Thoracic aorta (tissue), 2 donors: ENCODE measurements at regions not wholly inside any gene's neighbourhood (a gene's known extent, or its start where the extent isn't known, plus 50 kb on each side); places are given as distances from the start of the nearest gene placed in this dataset.

Source experiments
- ATAC-seq: fragments of 150-250 bp; one replicate; pipeline ENCODE4 v1.8.0; 2017; ENCODE audit warnings: low read depth; ENCODE audit not compliant: insufficient number of reproducible peaks, low FRiP score
- DNase-seq: peaks from one replicate; pipeline ENCODE4 v3.0.0-alpha.2; 2020; ENCODE audit warnings: low spot score
- H3K27ac ChIP-seq, 2 donors: fragments of 200-600 bp; sonication (generic); 1 replicate in 1 of 2; 2 replicates in 1 of 2; pipeline ENCODE4 v1.5.1; 2016; ENCODE audit warnings: mild to moderate bottlenecking in 2 of 2, moderate library complexity in 2 of 2
- H3K27me3 ChIP-seq: fragments of 200-600 bp; sonication (generic); replicated peaks from 2 replicates; pipeline ENCODE4 v1.6.0; 2016; ENCODE audit warnings: mild to moderate bottlenecking; ENCODE audit not compliant: insufficient read depth
- H3K36me3 ChIP-seq: fragments of 200-600 bp; sonication (generic); one replicate; pipeline ENCODE4 v1.5.1; 2016
- H3K4me1 ChIP-seq, 2 donors: fragments of 200-600 bp; sonication (generic); 1 replicate in 1 of 2; 2 replicates in 1 of 2; pipeline versions ENCODE4 v1.5.1 to v1.6.0; 2016; ENCODE audit warnings: low read depth in 2 of 2, mild to moderate bottlenecking in 1 of 2; ENCODE audit not compliant: control insufficient read depth in 1 of 2
- H3K4me3 ChIP-seq: fragments of 200-600 bp; sonication (generic); 2 replicates; pipeline ENCODE4 v1.5.1; 2016; ENCODE audit warnings: mild to moderate bottlenecking
- H3K9me3 ChIP-seq: fragments of 200-600 bp; sonication (generic); 2 replicates; pipeline ENCODE4 v1.5.1; 2016
- CTCF ChIP-seq: fragments of 200-600 bp; sonication (generic); IDR thresholded peaks from one replicate; pipeline ENCODE4 v1.5.1; 2019; ENCODE audit warnings: antibody characterized with exemption

- H3K4me3 ChIP-seq, result no peak overlapping the region
- no peaks in the 10 kb centered on the region for H3K36me3 ChIP-seq
- TF ChIP-seq CTCF, result no peak
- no peak for ATAC-seq
- H3K9me3 ChIP-seq, result no peaks in the 10 kb centered on the region
- DNase-seq, result no peak
- H3K27me3 ChIP-seq, result no peaks in the 10 kb centered on the region
- H3K27ac ChIP-seq, result no peak overlapping the region
- H3K4me1 ChIP-seq, result no peaks in the 10 kb centered on the region
These were observed 175.7 kb upstream of the SLC25A13 start for GRCh38 chr7:96497567-96497966.

- Histone ChIP-seq H3K36me3 (no peaks in the 10 kb centered on the region), H3K9me3 (no peaks in the 10 kb centered on the region), H3K4me3 (no peak overlapping the region), H3K27ac (no peak overlapping the region), H3K4me1 (no peaks in the 10 kb centered on the region), H3K27me3 (no peaks in the 10 kb centered on the region)
- ATAC-seq, result no peak
- no peak for TF ChIP-seq CTCF
- no peak for DNase-seq
These were observed 173.9 kb upstream of the SLC25A13 start for GRCh38 chr7:96495751-96496216.

DNA sequence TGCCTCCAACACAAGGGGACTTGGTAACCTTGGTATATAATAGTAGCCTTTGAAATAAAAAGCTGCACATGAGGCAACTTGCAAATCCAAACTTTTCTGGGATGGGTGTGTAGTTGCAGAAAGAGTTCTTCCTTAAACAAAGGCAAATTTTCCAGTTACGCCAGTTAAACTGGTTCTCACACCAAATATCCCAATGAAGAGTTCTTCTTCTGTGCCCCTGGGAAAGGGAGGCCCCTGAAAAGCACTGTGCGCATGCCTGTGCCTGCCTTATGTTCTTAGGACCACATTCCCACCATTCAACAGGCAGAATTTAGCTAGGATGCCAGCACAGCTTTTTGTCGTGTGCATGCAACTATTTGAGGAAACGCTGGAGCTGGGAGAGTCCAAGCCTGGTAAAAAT lies 164.8 kb upstream of the SLC25A13 start:
- Histone ChIP-seq H3K4me3 (no peak overlapping the region), H3K27me3 (no peaks in the 10 kb centered on the region), H3K9me3 (no peaks in the 10 kb centered on the region), H3K36me3 (no peaks in the 10 kb centered on the region), H3K4me1 (no peaks in the 10 kb centered on the region), H3K27ac (no peak overlapping the region)
- no peak for DNase-seq
- no peak for ATAC-seq
- TF ChIP-seq CTCF, result no peak

- no peak for TF ChIP-seq CTCF
These were observed 162.9 kb upstream of the SLC25A13 start for GRCh38 chr7:96484845-96485244.

GRCh38 chr7:96484091-96484490 lies 162.2 kb upstream of the SLC25A13 start:
- TF ChIP-seq CTCF, result no peak
- H3K27me3 ChIP-seq, result no peaks in the 10 kb centered on the region
- ATAC-seq, result no peak
- H3K4me1 ChIP-seq, result no peaks in the 10 kb centered on the region
- no peaks in the 10 kb centered on the region for H3K36me3 ChIP-seq
- H3K4me3 ChIP-seq, result no peak overlapping the region
- DNase-seq, result no peak
- no peaks in the 10 kb centered on the region for H3K9me3 ChIP-seq
- no peak overlapping the region for H3K27ac ChIP-seq

More at GRCh38 chr7:96484845-96485244, 162.9 kb upstream of the SLC25A13 start:
- ATAC-seq (no peak), DNase-seq (no peak)
- Histone ChIP-seq H3K4me1 (no peaks in the 10 kb centered on the region), H3K4me3 (no peak overlapping the region), H3K27ac (no peak overlapping the region), H3K27me3 (no peaks in the 10 kb centered on the region), H3K9me3 (no peaks in the 10 kb centered on the region), H3K36me3 (no peaks in the 10 kb centered on the region)
